Inflammatory macrophage (primary cell): ENCODE measurements at regions not wholly inside any gene's neighbourhood (a gene's known extent, or its start where the extent isn't known, plus 50 kb on each side); places are given as distances from the start of the nearest gene placed in this dataset.

Experiments used
- DNase-seq, 2 donors: peaks; one replicate each; pipeline ENCODE4 v3.0.0-alpha.2; 2020 to 2022

- DNase-seq, result no peak
Observed at GRCh38 chr1:14507262-14507661, 91.2 kb upstream of the KAZN start.

- DNase-seq, result no peak
Observed at GRCh38 chr1:14508613-14509012, 89.9 kb upstream of the KAZN start.

- DNase-seq, result no peak
Observed at GRCh38 chr1:14511166-14511680, 87.3 kb upstream of the KAZN start.

- DNase-seq, result no peak
Observed at GRCh38 chr1:14511796-14512585, 86.5 kb upstream of the KAZN start.

- DNase-seq, result no peak
Observed at GRCh38 chr1:14513111-14513510, 85.4 kb upstream of the KAZN start.

GRCh38 chr1:14514739-14515138 is 83.7 kb upstream of the KAZN start:
- no peak for DNase-seq

GRCh38 chr1:14516974-14517840 is 81.3 kb upstream of the KAZN start:
- DNase-seq, result no peak

GRCh38 chr1:14517841-14518180 is 80.7 kb upstream of the KAZN start:
- DNase-seq, result no peak

GRCh38 chr1:14519976-14520375 is 78.5 kb upstream of the KAZN start:
- DNase-seq, result no peak

- no peak for DNase-seq
Observed at GRCh38 chr1:14520514-14521163, 77.8 kb upstream of the KAZN start.

GRCh38 chr1:14521622-14522021 is 76.9 kb upstream of the KAZN start:
- no peak for DNase-seq

GRCh38 chr1:14522077-14522925 is 76.2 kb upstream of the KAZN start:
- DNase-seq, result no peak

- DNase-seq, result no peak
Observed at GRCh38 chr1:14522926-14523241, 75.6 kb upstream of the KAZN start.

- no peak for DNase-seq
Observed at GRCh38 chr1:14524826-14525636, 73.5 kb upstream of the KAZN start.

- DNase-seq, result no peak
Observed at GRCh38 chr1:14529475-14529874, 69.0 kb upstream of the KAZN start.

GRCh38 chr1:14531519-14531918 is 67.0 kb upstream of the KAZN start:
- DNase-seq, result no peak

- DNase-seq, result no peak
Observed at GRCh38 chr1:14535619-14536355, 62.7 kb upstream of the KAZN start.

- DNase-seq, result no peak
Observed at GRCh38 chr1:14538335-14538734, 60.1 kb upstream of the KAZN start.

GRCh38 chr1:14539309-14539708 is 59.2 kb upstream of the KAZN start:
- DNase-seq, result no peak

- DNase-seq, result no peak
Observed at GRCh38 chr1:14539953-14540563, 58.4 kb upstream of the KAZN start.
